ENCODE measurements at regions not wholly inside any gene's neighbourhood (a gene's known extent, or its start where the extent isn't known, plus 50 kb on each side); places are given as distances from the start of the nearest gene placed in this dataset.

- no peak for TF ChIP-seq CTCF (IDR thresholded peaks at IDR 0.05; ENCODE audit: low read depth)
Measured at GRCh38 chr20:47429409-47429808, 72.3 kb upstream of the NCOA3 start.

GRCh38 chr20:47430862-47431588, 70.7 kb upstream of the NCOA3 start:
- TF ChIP-seq CTCF (IDR thresholded peaks at IDR 0.05; ENCODE audit: low read depth) = no peak

GRCh38 chr20:47432834-47433210, 68.9 kb upstream of the NCOA3 start:
- no peak for TF ChIP-seq CTCF (IDR thresholded peaks at IDR 0.05; ENCODE audit: low read depth)

- no peak for TF ChIP-seq CTCF (IDR thresholded peaks at IDR 0.05; ENCODE audit: low read depth)
Measured at GRCh38 chr20:47438464-47439381, 63.0 kb upstream of the NCOA3 start.

- no peak for TF ChIP-seq CTCF (IDR thresholded peaks at IDR 0.05; ENCODE audit: low read depth)
Measured at GRCh38 chr20:47440857-47441773, 60.6 kb upstream of the NCOA3 start.

- TF ChIP-seq CTCF (IDR thresholded peaks at IDR 0.05; ENCODE audit: low read depth) = no peak
Measured at GRCh38 chr20:47441774-47442150, 59.9 kb upstream of the NCOA3 start.

All from subcutaneous adipose tissue (tissue), 1 donor.